ENCODE measurements at regions not wholly inside any gene's neighbourhood (a gene's known extent, or its start where the extent isn't known, plus 50 kb on each side); places are given as distances from the start of the nearest gene placed in this dataset.
"Not testable (repeated sequence)": the region's sequence is repeated elsewhere in the genome, so short reads cannot be mapped to it uniquely, and the experiment has no call there.

DNA sequence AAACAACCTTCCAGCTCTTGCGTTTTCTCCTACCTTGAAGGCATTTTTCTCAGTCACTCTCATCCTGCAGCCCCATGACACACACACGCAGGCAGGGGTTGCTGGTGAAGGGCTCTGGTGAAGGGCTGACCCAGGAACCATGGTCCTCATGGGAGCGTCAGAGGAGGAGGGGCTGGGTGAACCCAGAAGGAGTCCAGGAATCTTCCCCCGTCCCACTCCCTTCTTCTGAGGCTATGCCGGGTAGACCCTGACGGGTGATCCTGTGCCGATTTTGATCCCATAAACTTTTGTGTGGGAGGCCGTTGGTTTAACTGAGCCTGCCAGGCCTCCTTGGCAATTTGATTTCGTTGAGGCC is 278.4 kb upstream of the FOXF1 start:
- no peaks in the 10 kb centered on the region for H3K9me3 ChIP-seq (ENCODE audit: control insufficient read depth in 1 of 2, low read length in 2 of 2)
- no peaks in the 10 kb centered on the region for H3K36me3 ChIP-seq (ENCODE audit: control insufficient read depth in 1 of 2, insufficient read depth in 2 of 2, low read length in 2 of 2)
- H3K4me1 ChIP-seq (ENCODE audit: control insufficient read depth in 1 of 2, insufficient read depth in 2 of 2, low read length in 2 of 2), result no peaks in the 10 kb centered on the region
- no peak overlapping the region for H3K4me3 ChIP-seq (ENCODE audit: low read depth in 1 of 2, low read length in 2 of 2)
- no peak overlapping the region for H3K27ac ChIP-seq (ENCODE audit: low read depth, low read length)
- H3K27me3 ChIP-seq (ENCODE audit: control insufficient read depth in 1 of 2, insufficient read depth in 2 of 2, low read length in 2 of 2), result peaks cover 0 to 3% of the 10 kb centered on the region in 2 donors
- H3K9ac ChIP-seq (ENCODE audit: low read depth in 1 of 2, low read length in 2 of 2), result no peak overlapping the region

DNA sequence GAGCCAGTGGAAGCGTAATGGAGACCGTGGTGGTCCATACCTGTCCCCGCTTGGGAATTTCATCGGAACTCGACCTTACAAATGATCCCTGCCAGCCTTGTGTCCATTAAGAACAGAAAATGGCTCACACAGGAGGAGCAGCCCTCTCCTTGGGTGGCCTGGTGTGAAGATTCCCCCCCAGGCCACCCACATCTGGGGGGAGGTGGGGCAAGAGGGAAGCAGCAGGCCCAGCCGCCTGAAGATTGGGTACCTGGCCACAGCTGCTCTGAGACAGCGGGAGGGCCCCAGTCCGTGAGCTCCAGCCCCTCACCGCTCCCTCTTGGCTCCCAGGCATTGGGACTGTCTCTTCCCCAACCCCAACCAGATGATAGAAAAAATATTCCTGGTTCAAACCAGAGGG is 277.8 kb upstream of the FOXF1 start:
- Histone ChIP-seq H3K9ac (ENCODE audit: low read depth in 1 of 2, low read length in 2 of 2) (no peak overlapping the region), H3K36me3 (ENCODE audit: control insufficient read depth in 1 of 2, insufficient read depth in 2 of 2, low read length in 2 of 2) (no peaks in the 10 kb centered on the region), H3K27ac (ENCODE audit: low read depth, low read length) (no peak overlapping the region), H3K27me3 (ENCODE audit: control insufficient read depth in 1 of 2, insufficient read depth in 2 of 2, low read length in 2 of 2) (peaks cover 0 to 3% of the 10 kb centered on the region in 2 donors), H3K9me3 (ENCODE audit: control insufficient read depth in 1 of 2, low read length in 2 of 2) (no peaks in the 10 kb centered on the region), H3K4me1 (ENCODE audit: control insufficient read depth in 1 of 2, insufficient read depth in 2 of 2, low read length in 2 of 2) (no peaks in the 10 kb centered on the region), H3K4me3 (ENCODE audit: low read depth in 1 of 2, low read length in 2 of 2) (no peak overlapping the region)

DNA sequence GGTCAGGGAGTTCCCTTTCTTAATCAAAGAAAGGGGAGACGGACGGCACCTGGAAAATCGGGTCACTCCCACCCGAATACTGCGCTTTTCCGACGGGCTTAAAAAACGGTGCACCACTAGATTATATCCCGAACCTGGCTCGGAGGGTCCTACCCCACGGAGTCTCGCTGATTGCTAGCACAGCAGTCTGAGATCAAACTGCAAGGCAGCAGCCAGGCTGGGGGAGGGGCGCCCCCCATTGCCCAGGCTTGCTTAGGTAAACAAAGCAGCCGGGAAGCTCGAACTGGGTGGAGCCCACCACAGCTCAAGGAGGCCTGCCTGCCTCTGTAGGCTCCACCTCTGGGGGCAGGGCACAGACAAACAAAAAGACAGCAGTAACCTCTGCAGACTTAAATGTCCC is 276.8 kb upstream of the FOXF1 start:
- H3K4me1 ChIP-seq (ENCODE audit: control insufficient read depth in 1 of 2, insufficient read depth in 2 of 2, low read length in 2 of 2); H3K36me3 ChIP-seq (ENCODE audit: control insufficient read depth in 1 of 2, insufficient read depth in 2 of 2, low read length in 2 of 2); H3K4me3 ChIP-seq (ENCODE audit: low read depth in 1 of 2, low read length in 2 of 2); H3K27ac ChIP-seq (ENCODE audit: low read depth, low read length); H3K27me3 ChIP-seq (ENCODE audit: control insufficient read depth in 1 of 2, insufficient read depth in 2 of 2, low read length in 2 of 2); H3K9ac ChIP-seq (ENCODE audit: low read depth in 1 of 2, low read length in 2 of 2); H3K9me3 ChIP-seq (ENCODE audit: control insufficient read depth in 1 of 2, low read length in 2 of 2): not testable (repeated sequence)

DNA sequence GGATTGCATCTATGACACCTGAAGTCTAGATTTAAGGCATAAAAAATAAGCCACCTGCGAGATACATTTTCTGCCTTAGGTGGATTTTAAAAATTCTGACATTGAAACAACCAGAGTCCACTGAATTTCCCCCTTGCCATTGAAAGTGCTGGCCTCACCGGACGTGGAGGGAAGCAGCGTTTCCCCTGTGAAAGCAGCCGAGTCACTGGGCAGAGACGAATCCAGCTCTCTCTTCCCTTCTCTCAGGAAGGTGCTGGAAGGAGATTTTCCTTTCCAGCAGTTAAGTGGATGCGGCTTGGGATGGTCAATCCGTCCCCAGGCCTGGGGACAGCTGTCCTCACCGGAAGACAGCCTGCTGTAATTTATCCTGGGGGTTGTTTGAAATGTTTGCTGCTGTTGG is 270.9 kb upstream of the FOXF1 start:
- H3K27me3 ChIP-seq (ENCODE audit: control insufficient read depth in 1 of 2, insufficient read depth in 2 of 2, low read length in 2 of 2), result no peaks in the 10 kb centered on the region
- H3K36me3 ChIP-seq (ENCODE audit: control insufficient read depth in 1 of 2, insufficient read depth in 2 of 2, low read length in 2 of 2), result no peaks in the 10 kb centered on the region
- no peak overlapping the region for H3K4me3 ChIP-seq (ENCODE audit: low read depth in 1 of 2, low read length in 2 of 2)
- H3K4me1 ChIP-seq (ENCODE audit: control insufficient read depth in 1 of 2, insufficient read depth in 2 of 2, low read length in 2 of 2), result no peaks in the 10 kb centered on the region
- no peaks in the 10 kb centered on the region for H3K9me3 ChIP-seq (ENCODE audit: control insufficient read depth in 1 of 2, low read length in 2 of 2)
- no peak overlapping the region for H3K9ac ChIP-seq (ENCODE audit: low read depth in 1 of 2, low read length in 2 of 2)
- H3K27ac ChIP-seq (ENCODE audit: low read depth, low read length), result no peak overlapping the region

DNA sequence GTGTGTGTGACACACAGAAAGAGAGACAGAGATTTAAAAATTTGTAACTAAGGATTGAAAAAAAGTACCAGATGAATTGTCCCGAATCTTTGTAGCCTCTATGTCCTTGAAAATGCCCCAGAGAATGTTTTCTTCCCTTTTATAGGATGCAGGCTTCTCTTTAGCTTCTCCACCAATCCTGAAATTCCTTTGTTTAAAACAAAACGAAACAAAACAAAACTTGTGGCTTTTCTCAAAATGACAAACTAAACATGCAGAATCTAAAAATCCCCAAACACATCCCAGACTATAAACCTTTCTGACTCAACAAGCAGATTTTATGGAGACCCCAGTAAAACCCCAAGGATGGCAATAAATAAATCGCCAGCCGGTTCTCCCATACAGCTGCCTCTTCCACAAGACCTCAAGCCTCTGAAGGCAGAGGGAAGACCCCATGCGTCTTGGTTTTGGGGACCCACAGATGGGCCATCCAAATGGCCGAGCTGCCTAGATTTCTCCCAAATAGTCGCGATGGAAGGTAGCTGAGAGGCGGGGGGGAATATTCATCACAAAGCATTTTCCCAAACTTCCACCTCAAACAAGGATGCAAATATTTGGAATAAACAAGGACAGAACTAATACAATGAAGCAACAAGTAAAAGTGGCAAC is 269.5 kb upstream of the FOXF1 start:
- H3K27ac ChIP-seq (ENCODE audit: low read depth, low read length), result no peak overlapping the region

DNA sequence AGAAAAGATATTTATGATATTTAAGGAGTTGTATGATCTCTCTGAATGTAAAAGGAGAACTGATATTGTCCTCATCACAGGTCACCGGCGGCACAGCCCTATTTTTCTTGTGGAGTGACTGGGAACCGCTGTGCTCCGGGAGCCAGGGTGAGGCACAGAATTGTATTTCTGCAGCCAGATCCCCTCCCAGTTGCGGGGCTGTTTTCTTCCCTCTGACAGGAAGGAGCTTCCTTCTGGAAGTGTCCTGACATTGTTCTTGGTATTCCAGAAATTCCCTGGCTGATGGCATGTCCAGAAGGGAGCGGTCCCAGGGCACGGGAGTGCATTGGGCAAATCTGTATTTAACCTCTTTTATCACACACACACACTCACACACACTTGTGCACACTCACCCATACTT is 268.6 kb upstream of the FOXF1 start:
- no peak overlapping the region for H3K9ac ChIP-seq (ENCODE audit: low read depth in 1 of 2, low read length in 2 of 2)
- H3K27ac ChIP-seq (ENCODE audit: low read depth, low read length), result no peak overlapping the region
- H3K4me3 ChIP-seq (ENCODE audit: low read depth in 1 of 2, low read length in 2 of 2), result no peak overlapping the region
- H3K4me1 ChIP-seq (ENCODE audit: control insufficient read depth in 1 of 2, insufficient read depth in 2 of 2, low read length in 2 of 2), result no peaks in the 10 kb centered on the region
- no peaks in the 10 kb centered on the region for H3K27me3 ChIP-seq (ENCODE audit: control insufficient read depth in 1 of 2, insufficient read depth in 2 of 2, low read length in 2 of 2)
- no peaks in the 10 kb centered on the region for H3K36me3 ChIP-seq (ENCODE audit: control insufficient read depth in 1 of 2, insufficient read depth in 2 of 2, low read length in 2 of 2)
- no peaks in the 10 kb centered on the region for H3K9me3 ChIP-seq (ENCODE audit: control insufficient read depth in 1 of 2, low read length in 2 of 2)

More for the DNA sequence above, 269.5 kb upstream of the FOXF1 start:
- no peaks in the 10 kb centered on the region for H3K9me3 ChIP-seq (ENCODE audit: control insufficient read depth in 1 of 2, low read length in 2 of 2)
- H3K4me1 ChIP-seq (ENCODE audit: control insufficient read depth in 1 of 2, insufficient read depth in 2 of 2, low read length in 2 of 2), result no peaks in the 10 kb centered on the region
- no peaks in the 10 kb centered on the region for H3K27me3 ChIP-seq (ENCODE audit: control insufficient read depth in 1 of 2, insufficient read depth in 2 of 2, low read length in 2 of 2)
- no peak overlapping the region for H3K9ac ChIP-seq (ENCODE audit: low read depth in 1 of 2, low read length in 2 of 2)
- no peaks in the 10 kb centered on the region for H3K36me3 ChIP-seq (ENCODE audit: control insufficient read depth in 1 of 2, insufficient read depth in 2 of 2, low read length in 2 of 2)
- no peak overlapping the region for H3K4me3 ChIP-seq (ENCODE audit: low read depth in 1 of 2, low read length in 2 of 2)

DNA sequence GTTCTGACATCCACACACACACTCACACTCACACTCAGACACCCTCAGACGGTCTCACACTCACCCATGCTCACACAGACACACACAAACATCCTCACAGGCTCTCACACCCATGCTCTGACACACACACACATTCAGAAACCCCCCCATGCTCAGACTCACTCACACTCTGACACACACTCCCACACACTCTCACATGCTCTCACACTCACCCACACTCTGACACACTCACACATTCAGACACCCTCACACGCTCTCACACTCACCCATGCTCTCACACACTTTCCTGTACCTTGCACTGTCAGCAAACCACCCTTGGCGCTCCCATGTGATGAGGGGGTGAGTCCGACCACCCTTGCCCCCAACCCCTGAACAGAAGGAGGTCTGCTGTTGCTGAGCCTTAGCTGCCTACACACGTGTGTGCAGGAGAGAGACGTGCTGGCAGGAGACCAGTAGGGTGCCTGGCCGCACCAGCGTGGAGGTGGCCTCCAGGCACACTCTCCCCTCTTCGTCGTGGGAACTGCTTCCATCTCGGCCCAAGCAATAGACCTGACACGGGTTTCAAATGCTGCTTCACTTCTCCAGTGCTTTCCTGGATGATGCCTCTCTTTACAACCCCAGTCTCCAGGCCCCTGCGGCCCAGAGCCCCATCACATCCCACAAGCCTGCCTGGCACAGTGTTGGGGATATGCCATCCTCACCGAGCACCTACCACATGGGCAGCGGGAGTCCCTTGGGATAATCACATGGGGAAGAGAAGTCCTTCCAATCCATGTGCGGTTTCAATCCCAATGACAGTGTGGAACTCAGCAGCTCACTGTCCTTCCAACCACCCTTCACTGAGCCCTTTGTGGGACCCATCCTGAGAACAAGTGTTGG is 267.8 kb upstream of the FOXF1 start:
- H3K9ac ChIP-seq (ENCODE audit: low read depth in 1 of 2, low read length in 2 of 2), result no peak overlapping the region
- H3K4me3 ChIP-seq (ENCODE audit: low read depth in 1 of 2, low read length in 2 of 2), result no peak overlapping the region
- H3K9me3 ChIP-seq (ENCODE audit: control insufficient read depth in 1 of 2, low read length in 2 of 2), result no peaks in the 10 kb centered on the region
- H3K27ac ChIP-seq (ENCODE audit: low read depth, low read length), result no peak overlapping the region
- no peaks in the 10 kb centered on the region for H3K36me3 ChIP-seq (ENCODE audit: control insufficient read depth in 1 of 2, insufficient read depth in 2 of 2, low read length in 2 of 2)
- H3K27me3 ChIP-seq (ENCODE audit: control insufficient read depth in 1 of 2, insufficient read depth in 2 of 2, low read length in 2 of 2), result no peaks in the 10 kb centered on the region
- no peaks in the 10 kb centered on the region for H3K4me1 ChIP-seq (ENCODE audit: control insufficient read depth in 1 of 2, insufficient read depth in 2 of 2, low read length in 2 of 2)

DNA sequence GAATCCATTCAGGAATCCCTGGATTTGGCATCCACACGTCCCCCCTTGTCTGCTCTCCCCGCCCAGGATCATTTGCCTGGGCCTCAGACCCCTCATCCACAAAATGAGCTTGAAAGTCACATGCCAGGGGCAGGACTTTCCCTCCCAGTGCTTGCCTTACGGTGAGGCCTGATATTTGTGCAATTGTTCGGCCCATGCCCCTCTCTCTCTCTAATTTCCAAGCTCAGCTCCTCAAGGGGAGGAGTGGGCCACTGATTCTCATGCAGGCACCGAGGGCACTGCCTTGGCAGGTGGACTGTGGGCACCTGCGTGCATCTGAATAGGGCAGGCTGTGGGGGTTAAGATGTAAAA is 267.2 kb upstream of the FOXF1 start:
- H3K4me3 ChIP-seq (ENCODE audit: low read depth in 1 of 2, low read length in 2 of 2), result no peak overlapping the region
- H3K36me3 ChIP-seq (ENCODE audit: control insufficient read depth in 1 of 2, insufficient read depth in 2 of 2, low read length in 2 of 2), result no peaks in the 10 kb centered on the region
- no peaks in the 10 kb centered on the region for H3K27me3 ChIP-seq (ENCODE audit: control insufficient read depth in 1 of 2, insufficient read depth in 2 of 2, low read length in 2 of 2)
- H3K9ac ChIP-seq (ENCODE audit: low read depth in 1 of 2, low read length in 2 of 2), result no peak overlapping the region
- H3K9me3 ChIP-seq (ENCODE audit: control insufficient read depth in 1 of 2, low read length in 2 of 2), result no peaks in the 10 kb centered on the region
- no peak overlapping the region for H3K27ac ChIP-seq (ENCODE audit: low read depth, low read length)
- no peaks in the 10 kb centered on the region for H3K4me1 ChIP-seq (ENCODE audit: control insufficient read depth in 1 of 2, insufficient read depth in 2 of 2, low read length in 2 of 2)

DNA sequence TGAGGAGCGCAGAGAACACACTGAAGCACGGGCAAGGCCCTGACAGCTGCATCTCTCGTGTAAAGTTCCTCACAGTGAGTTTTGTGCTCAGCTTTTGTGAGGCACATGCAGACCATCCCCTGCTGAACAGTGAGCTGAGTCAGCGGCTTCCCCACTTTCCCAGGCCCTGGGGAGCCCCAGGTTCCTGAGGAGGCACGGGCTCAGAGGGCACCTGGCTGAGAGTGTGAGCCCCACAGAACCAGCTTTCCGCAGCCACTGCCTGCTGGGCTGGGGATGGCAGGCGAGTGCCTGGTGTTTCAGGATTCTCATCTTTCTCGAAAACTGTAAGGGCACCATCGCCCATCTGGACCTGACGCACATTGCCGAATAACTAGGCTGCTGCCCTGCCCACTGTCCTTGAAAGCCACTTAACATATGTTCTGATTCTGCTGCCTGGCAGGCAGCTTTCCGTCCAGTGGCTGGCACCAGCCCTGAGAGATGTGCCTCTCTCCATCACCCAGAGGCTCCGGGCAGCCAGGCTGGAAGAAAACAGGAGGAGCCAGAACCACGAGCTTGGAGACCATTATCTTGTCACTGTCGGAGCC is 266.7 kb upstream of the FOXF1 start:
- H3K27me3 ChIP-seq (ENCODE audit: control insufficient read depth in 1 of 2, insufficient read depth in 2 of 2, low read length in 2 of 2), result no peaks in the 10 kb centered on the region
- no peak overlapping the region for H3K4me3 ChIP-seq (ENCODE audit: low read depth in 1 of 2, low read length in 2 of 2)
- no peaks in the 10 kb centered on the region for H3K36me3 ChIP-seq (ENCODE audit: control insufficient read depth in 1 of 2, insufficient read depth in 2 of 2, low read length in 2 of 2)
- H3K4me1 ChIP-seq (ENCODE audit: control insufficient read depth in 1 of 2, insufficient read depth in 2 of 2, low read length in 2 of 2), result no peaks in the 10 kb centered on the region
- H3K9ac ChIP-seq (ENCODE audit: low read depth in 1 of 2, low read length in 2 of 2), result no peak overlapping the region
- H3K27ac ChIP-seq (ENCODE audit: low read depth, low read length), result no peak overlapping the region
- no peaks in the 10 kb centered on the region for H3K9me3 ChIP-seq (ENCODE audit: control insufficient read depth in 1 of 2, low read length in 2 of 2)

DNA sequence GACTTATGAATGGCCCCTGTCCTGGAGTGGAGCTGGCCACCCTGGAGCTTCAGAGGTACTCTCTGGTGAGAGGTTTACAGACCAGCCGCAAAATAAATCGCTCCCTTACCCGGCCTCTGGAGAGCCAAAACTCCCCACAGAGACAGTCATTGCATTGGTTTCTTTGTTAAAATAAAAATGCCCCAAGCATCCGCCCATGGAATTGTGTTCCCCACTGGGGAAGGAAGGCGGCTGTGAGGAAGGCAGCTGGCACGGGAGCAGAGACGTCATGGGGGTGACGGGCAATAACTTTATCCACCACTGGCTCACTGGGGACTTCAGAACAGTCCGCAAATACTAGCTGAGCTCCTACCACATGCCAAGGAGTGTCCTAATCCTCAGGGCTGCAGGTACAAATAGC is 266.2 kb upstream of the FOXF1 start:
- Histone ChIP-seq H3K27ac (ENCODE audit: low read depth, low read length) (no peak overlapping the region), H3K4me3 (ENCODE audit: low read depth in 1 of 2, low read length in 2 of 2) (no peak overlapping the region), H3K9ac (ENCODE audit: low read depth in 1 of 2, low read length in 2 of 2) (no peak overlapping the region), H3K9me3 (ENCODE audit: control insufficient read depth in 1 of 2, low read length in 2 of 2) (no peaks in the 10 kb centered on the region), H3K4me1 (ENCODE audit: control insufficient read depth in 1 of 2, insufficient read depth in 2 of 2, low read length in 2 of 2) (no peaks in the 10 kb centered on the region), H3K36me3 (ENCODE audit: control insufficient read depth in 1 of 2, insufficient read depth in 2 of 2, low read length in 2 of 2) (no peaks in the 10 kb centered on the region), H3K27me3 (ENCODE audit: control insufficient read depth in 1 of 2, insufficient read depth in 2 of 2, low read length in 2 of 2) (no peaks in the 10 kb centered on the region)
